ENCODE measurements at regions not wholly inside any gene's neighbourhood (a gene's known extent, or its start where the extent isn't known, plus 50 kb on each side); places are given as distances from the start of the nearest gene placed in this dataset.

GRCh38 chr6:12584631-12585405 is 131.7 kb upstream of the PHACTR1 start:
- H3K4me3 ChIP-seq = peak overlapping the region in 1 of 4 donors; percentile 35
- H3K27ac ChIP-seq = peak overlapping the region in 3 of 4 donors; percentile 42 to 70 (median 63)
- H3K9me3 ChIP-seq = no peaks in the 10 kb centered on the region
- H3K36me3 ChIP-seq = no peaks in the 10 kb centered on the region
- no peak for DNase-seq
- intact Hi-C loops (cut with DNase I) = no loop called here
- peaks cover 0 to 17% (median 6%) of the 10 kb centered on the region in 3 donors for H3K4me1 ChIP-seq
- TF ChIP-seq CTCF (IDR thresholded peaks at IDR 0.05) (no peak), POLR2A (IDR thresholded peaks at IDR 0.05) (no peak)
- WGBS, 2 donors = 36 to 41% methylated on average over 14 of the region's 14 CpGs
- no peaks in the 10 kb centered on the region for H3K27me3 ChIP-seq

GRCh38 chr6:12585497-12585958 is 131.0 kb upstream of the PHACTR1 start:
- 76 to 80% methylated on average over 10 to 12 of the region's 12 CpGs for WGBS, 2 donors
- Histone ChIP-seq H3K27ac (peak overlapping the region in 3 of 4 donors; percentile 42 to 70 (median 63)), H3K9me3 (no peaks in the 10 kb centered on the region), H3K4me1 (peaks cover 0 to 17% (median 6%) of the 10 kb centered on the region in 3 donors), H3K27me3 (no peaks in the 10 kb centered on the region), H3K36me3 (no peaks in the 10 kb centered on the region), H3K4me3 (peak overlapping the region in 1 of 4 donors; percentile 35)
- no peak for DNase-seq
- no peak for TF ChIP-seq POLR2A (IDR thresholded peaks at IDR 0.05)
- no peak for TF ChIP-seq CTCF (IDR thresholded peaks at IDR 0.05)
- intact Hi-C loops (cut with DNase I) = no loop called here

- Histone ChIP-seq H3K4me1 (peaks cover 0 to 17% (median 6%) of the 10 kb centered on the region in 3 donors), H3K9me3 (no peaks in the 10 kb centered on the region), H3K36me3 (no peaks in the 10 kb centered on the region), H3K27ac (no peak overlapping the region), H3K27me3 (no peaks in the 10 kb centered on the region), H3K4me3 (no peak overlapping the region)
- TF ChIP-seq POLR2A (IDR thresholded peaks at IDR 0.05) (no peak), CTCF (IDR thresholded peaks at IDR 0.05) (no peak)
- intact Hi-C loops (cut with DNase I) = no loop called here
- DNase-seq = no peak
- 51 to 59% methylated on average over 9 of the region's 9 CpGs for WGBS, 2 donors
Measured at GRCh38 chr6:12586721-12587480, 129.7 kb upstream of the PHACTR1 start.

- no peaks in the 10 kb centered on the region for H3K9me3 ChIP-seq
- H3K27me3 ChIP-seq = no peaks in the 10 kb centered on the region
- H3K4me1 ChIP-seq = peaks cover 0 to 6% (median 0%) of the 10 kb centered on the region in 3 donors
- intact Hi-C loops (cut with DNase I) = no loop called here
- H3K27ac ChIP-seq = no peak overlapping the region
- 78 to 83% methylated on average over 2 of the region's 2 CpGs for WGBS, 2 donors
- TF ChIP-seq CTCF (IDR thresholded peaks at IDR 0.05) = no peak
- TF ChIP-seq POLR2A (IDR thresholded peaks at IDR 0.05) = no peak
- H3K36me3 ChIP-seq = no peaks in the 10 kb centered on the region
- no peak overlapping the region for H3K4me3 ChIP-seq
- no peak for DNase-seq
Measured at GRCh38 chr6:12590901-12591300, 125.7 kb upstream of the PHACTR1 start.

- no peaks in the 10 kb centered on the region for H3K27me3 ChIP-seq
- TF ChIP-seq POLR2A (IDR thresholded peaks at IDR 0.05) = no peak
- H3K4me1 ChIP-seq = no peaks in the 10 kb centered on the region
- no peak overlapping the region for H3K27ac ChIP-seq
- 71 to 72% methylated on average over 4 of the region's 4 CpGs for WGBS, 2 donors
- H3K9me3 ChIP-seq = no peaks in the 10 kb centered on the region
- no peak for DNase-seq
- no peak overlapping the region for H3K4me3 ChIP-seq
- H3K36me3 ChIP-seq = no peaks in the 10 kb centered on the region
- intact Hi-C loops (cut with DNase I) = no loop called here
Measured at GRCh38 chr6:12592634-12593033, 123.9 kb upstream of the PHACTR1 start.

Data from esophagus squamous epithelium (tissue), 5 donors.